ENCODE measurements at regions not wholly inside any gene's neighbourhood (a gene's known extent, or its start where the extent isn't known, plus 50 kb on each side); places are given as distances from the start of the nearest gene placed in this dataset.

- 31% methylated on average over 2 of the region's 2 CpGs for WGBS (ENCODE audit: insufficient coverage, low coverage, low lambda C conversion rate, missing lambda C conversion rate)
- H3K4me1 ChIP-seq, result no peaks in the 10 kb centered on the region
- TF ChIP-seq POLR2A (IDR thresholded peaks at IDR 0.05), result no peak
- no peak for TF ChIP-seq CTCF (IDR thresholded peaks at IDR 0.05)
- ATAC-seq (no peak), DNase-seq (no peak)
- no peak overlapping the region for H3K27ac ChIP-seq
- no peak overlapping the region for H3K4me3 ChIP-seq
- H3K9me3 ChIP-seq, result no peaks in the 10 kb centered on the region
- intact Hi-C loops (cut with DNase I), result no loop called here
- no peaks in the 10 kb centered on the region for H3K27me3 ChIP-seq
- no peaks in the 10 kb centered on the region for H3K36me3 ChIP-seq
Measured at GRCh38 chr1:170388489-170388888, 143.5 kb upstream of the GORAB start.

- TF ChIP-seq CTCF (IDR thresholded peaks at IDR 0.05) (no peak), POLR2A (IDR thresholded peaks at IDR 0.05) (no peak)
- no peak for ATAC-seq
- no peak overlapping the region for H3K4me3 ChIP-seq
- no peaks in the 10 kb centered on the region for H3K4me1 ChIP-seq
- H3K27me3 ChIP-seq, result no peaks in the 10 kb centered on the region
- DNase-seq, result no peak
- no peaks in the 10 kb centered on the region for H3K36me3 ChIP-seq
- WGBS (ENCODE audit: insufficient coverage, low coverage, low lambda C conversion rate, missing lambda C conversion rate), result 64% methylated on average over 2 of the region's 2 CpGs
- intact Hi-C loops (cut with DNase I), result no loop called here
- H3K9me3 ChIP-seq, result no peaks in the 10 kb centered on the region
- H3K27ac ChIP-seq, result no peak overlapping the region
Measured at GRCh38 chr1:170395149-170395548, 136.8 kb upstream of the GORAB start.

GRCh38 chr1:170397061-170397460 lies 134.9 kb upstream of the GORAB start:
- intact Hi-C loops (cut with DNase I), result no loop called here
- no peaks in the 10 kb centered on the region for H3K36me3 ChIP-seq
- H3K9me3 ChIP-seq, result no peaks in the 10 kb centered on the region
- H3K27ac ChIP-seq, result no peak overlapping the region
- no peak overlapping the region for H3K4me3 ChIP-seq
- ATAC-seq (no peak), DNase-seq (no peak)
- H3K4me1 ChIP-seq, result no peaks in the 10 kb centered on the region
- TF ChIP-seq CTCF (IDR thresholded peaks at IDR 0.05) (no peak), POLR2A (IDR thresholded peaks at IDR 0.05) (no peak)
- no peaks in the 10 kb centered on the region for H3K27me3 ChIP-seq

GRCh38 chr1:170402476-170403311 lies 129.3 kb upstream of the GORAB start:
- no peak for ATAC-seq
- Histone ChIP-seq H3K27me3 (no peaks in the 10 kb centered on the region), H3K4me1 (no peaks in the 10 kb centered on the region), H3K9me3 (no peaks in the 10 kb centered on the region), H3K27ac (no peak overlapping the region), H3K4me3 (no peak overlapping the region), H3K36me3 (no peaks in the 10 kb centered on the region)
- DNase-seq, result no peak
- WGBS (ENCODE audit: insufficient coverage, low coverage, low lambda C conversion rate, missing lambda C conversion rate), result 77% methylated on average over 4 of the region's 4 CpGs
- intact Hi-C loops (cut with DNase I), result no loop called here
- no peak for TF ChIP-seq CTCF (IDR thresholded peaks at IDR 0.05)
- TF ChIP-seq POLR2A (IDR thresholded peaks at IDR 0.05), result no peak

Measured in right lobe of liver (tissue), 6 donors.